Astrocyte (in vitro differentiated cells and primary cell): ENCODE measurements at regions not wholly inside any gene's neighbourhood (a gene's known extent, or its start where the extent isn't known, plus 50 kb on each side); places are given as distances from the start of the nearest gene placed in this dataset.

Experiments
- DNase-seq: peaks from one replicate; pipeline ENCODE4 v3.0.0-alpha.2; 2010; ENCODE audit warnings: low read depth
- FAIRE-seq: peaks from 2 replicates; lab custom pipeline; 2011; peaks lifted over from hg19 to GRCh38; lab: Jason Lieb, UNC
- H2AFZ ChIP-seq: 2 replicates; pipeline ENCODE4 v1.6.0; 2012; ENCODE audit warnings: low read depth, low read length, inconsistent platforms
- H3K27ac ChIP-seq: 2 replicates; pipeline ENCODE4 v1.5.1; 2011; ENCODE audit warnings: low read depth, low read length, inconsistent platforms
- H3K27me3 ChIP-seq: 2 replicates; pipeline ENCODE4 v1.6.0; 2011; ENCODE audit warnings: low read length, inconsistent platforms; ENCODE audit not compliant: insufficient read depth
- H3K36me3 ChIP-seq: 2 replicates; pipeline ENCODE4 v1.5.1; 2011; ENCODE audit warnings: low read length, inconsistent platforms; ENCODE audit not compliant: insufficient read depth
- H3K4me1 ChIP-seq: 2 replicates; pipeline ENCODE4 v1.5.1; 2011; ENCODE audit warnings: low read length, inconsistent platforms; ENCODE audit not compliant: insufficient read depth
- H3K4me2 ChIP-seq: 2 replicates; pipeline ENCODE4 v1.6.0; 2012; ENCODE audit warnings: low read length, inconsistent platforms
- H3K4me3 ChIP-seq: 2 replicates; pipeline ENCODE4 v1.5.1; 2011; ENCODE audit warnings: low read depth, mild to moderate bottlenecking, low read length, inconsistent platforms; ENCODE audit not compliant: insufficient read depth
- H3K79me2 ChIP-seq: 2 replicates; pipeline ENCODE4 v1.6.0; 2012; ENCODE audit warnings: mild to moderate bottlenecking, low read length, inconsistent platforms; ENCODE audit not compliant: insufficient read depth
- H3K9ac ChIP-seq: 2 replicates; pipeline ENCODE4 v1.6.0; 2012; ENCODE audit warnings: mild to moderate bottlenecking, low read length, inconsistent platforms
- H3K9me3 ChIP-seq: 2 replicates; pipeline ENCODE4 v1.5.1; 2012; ENCODE audit warnings: low read depth, mild to moderate bottlenecking, low read length, inconsistent platforms; ENCODE audit not compliant: insufficient read depth
- H4K20me1 ChIP-seq: 2 replicates; pipeline ENCODE4 v1.6.0; 2012; ENCODE audit warnings: low read length, inconsistent platforms; ENCODE audit not compliant: insufficient read depth
- H3K27ac Mint-ChIP-seq: one replicate; pipeline ENCODE4 v1.8.0; 2021; ENCODE audit warnings: mild to moderate bottlenecking, mixed read lengths; ENCODE audit not compliant: unreplicated experiment
- H3K27me3 Mint-ChIP-seq: one replicate; pipeline ENCODE4 v1.8.0; 2021; ENCODE audit warnings: low read depth, mixed read lengths; ENCODE audit not compliant: unreplicated experiment
- H3K36me3 Mint-ChIP-seq: one replicate; pipeline ENCODE4 v1.8.0; 2021; ENCODE audit warnings: low read depth, mixed read lengths; ENCODE audit not compliant: unreplicated experiment
- H3K4me1 Mint-ChIP-seq: one replicate; pipeline ENCODE4 v1.8.0; 2021; ENCODE audit warnings: low read depth, mixed read lengths; ENCODE audit not compliant: unreplicated experiment
- H3K4me3 Mint-ChIP-seq: one replicate; pipeline ENCODE4 v1.8.0; 2021; ENCODE audit warnings: mild to moderate bottlenecking, moderate library complexity, mixed read lengths; ENCODE audit not compliant: unreplicated experiment
- H3K9me3 Mint-ChIP-seq: one replicate; pipeline ENCODE4 v1.8.0; 2021; ENCODE audit warnings: mild to moderate bottlenecking, mixed read lengths; ENCODE audit not compliant: unreplicated experiment
- CTCF ChIP-seq: IDR thresholded peaks from 2 replicates; pipeline ENCODE4 v1.5.1; 2011; ENCODE audit warnings: low read depth, mild to moderate bottlenecking, inconsistent platforms, low read length, moderate library complexity; ENCODE audit not compliant: insufficient read depth
- EZH2 ChIP-seq: IDR thresholded peaks from 2 replicates; pipeline ENCODE4 v1.6.1; 2012; ENCODE audit warnings: mild to moderate bottlenecking, low read length, inconsistent platforms; ENCODE audit not compliant: insufficient read depth

GRCh38 chr4:30103455-30103854, 616.7 kb upstream of the PCDH7 start:
- H3K4me2 ChIP-seq, result peak overlapping the region; percentile 29
- H3K4me3 ChIP-seq, result no peak overlapping the region
- Mint-ChIP-seq H3K27ac (no peak overlapping the region), H3K27me3 (no peaks in the 10 kb centered on the region), H3K4me3 (no peak overlapping the region), H3K36me3 (no peaks in the 10 kb centered on the region), H3K4me1 (peaks cover 3% of the 10 kb centered on the region), H3K9me3 (no peaks in the 10 kb centered on the region)
- H3K4me1 ChIP-seq, result no peaks in the 10 kb centered on the region
- no peak overlapping the region for H2AFZ ChIP-seq
- no peaks in the 10 kb centered on the region for H4K20me1 ChIP-seq
- H3K9me3 ChIP-seq, result no peaks in the 10 kb centered on the region
- no peak overlapping the region for H3K9ac ChIP-seq
- DNase-seq (peak; percentile 10), FAIRE-seq (no peak)
- H3K36me3 ChIP-seq, result no peaks in the 10 kb centered on the region
- H3K79me2 ChIP-seq, result no peaks in the 10 kb centered on the region
- no peaks in the 10 kb centered on the region for H3K27me3 ChIP-seq
- TF ChIP-seq EZH2 (no peak), CTCF (no peak)
- H3K27ac ChIP-seq, result no peak overlapping the region

GRCh38 chr4:30116401-30116800, 603.8 kb upstream of the PCDH7 start:
- FAIRE-seq (no peak), DNase-seq (no peak)
- H3K36me3 Mint-ChIP-seq, result no peaks in the 10 kb centered on the region
- no peak overlapping the region for H3K4me3 Mint-ChIP-seq
- H2AFZ ChIP-seq, result no peak overlapping the region
- H3K9me3 ChIP-seq, result no peaks in the 10 kb centered on the region
- no peaks in the 10 kb centered on the region for H3K27me3 Mint-ChIP-seq
- no peaks in the 10 kb centered on the region for H3K4me1 ChIP-seq
- no peak overlapping the region for H3K4me3 ChIP-seq
- no peak for TF ChIP-seq EZH2
- no peak for TF ChIP-seq CTCF
- no peak overlapping the region for H3K27ac ChIP-seq
- no peak overlapping the region for H3K4me2 ChIP-seq
- H3K36me3 ChIP-seq, result no peaks in the 10 kb centered on the region
- no peaks in the 10 kb centered on the region for H3K4me1 Mint-ChIP-seq
- H3K27ac Mint-ChIP-seq, result no peak overlapping the region
- no peaks in the 10 kb centered on the region for H3K27me3 ChIP-seq
- no peak overlapping the region for H3K9ac ChIP-seq
- peaks cover 2% of the 10 kb centered on the region for H3K9me3 Mint-ChIP-seq
- H3K79me2 ChIP-seq, result no peaks in the 10 kb centered on the region
- no peaks in the 10 kb centered on the region for H4K20me1 ChIP-seq

- Mint-ChIP-seq H3K9me3 (no peaks in the 10 kb centered on the region), H3K4me3 (no peak overlapping the region), H3K4me1 (no peaks in the 10 kb centered on the region), H3K36me3 (no peaks in the 10 kb centered on the region), H3K27ac (no peak overlapping the region), H3K27me3 (no peaks in the 10 kb centered on the region)
- H3K9me3 ChIP-seq, result no peaks in the 10 kb centered on the region
- H3K4me1 ChIP-seq, result no peaks in the 10 kb centered on the region
- no peaks in the 10 kb centered on the region for H3K27me3 ChIP-seq
- H3K4me3 ChIP-seq, result no peak overlapping the region
- H3K79me2 ChIP-seq, result no peaks in the 10 kb centered on the region
- no peak overlapping the region for H3K27ac ChIP-seq
- no peaks in the 10 kb centered on the region for H4K20me1 ChIP-seq
- H3K36me3 ChIP-seq, result no peaks in the 10 kb centered on the region
- no peak overlapping the region for H3K4me2 ChIP-seq
- TF ChIP-seq CTCF, result no peak
- no peak for TF ChIP-seq EZH2
- DNase-seq (no peak), FAIRE-seq (no peak)
- no peak overlapping the region for H3K9ac ChIP-seq
- no peak overlapping the region for H2AFZ ChIP-seq
Observed at GRCh38 chr4:30117433-30117832, 602.7 kb upstream of the PCDH7 start.
